ENCODE measurements at regions not wholly inside any gene's neighbourhood (a gene's known extent, or its start where the extent isn't known, plus 50 kb on each side); places are given as distances from the start of the nearest gene placed in this dataset.

GRCh38 chr4:184921456-184921855, 95.7 kb upstream of the ACSL1 start:
- peaks cover 0 to 1% (median 0%) of the 10 kb centered on the region in 4 donors for H3K9me3 ChIP-seq (ENCODE audit: control insufficient read depth in 4 of 4, insufficient read depth in 3 of 4, low read length in 3 of 4)
- ATAC-seq (ENCODE audit: insufficient read depth, low FRiP score) (no peak), DNase-seq (no peak)
- H3K27ac ChIP-seq (ENCODE audit: low read depth in 1 of 2, low read length in 1 of 2) = no peak overlapping the region
- no peaks in the 10 kb centered on the region for H3K4me1 ChIP-seq (ENCODE audit: control insufficient read depth in 5 of 5, insufficient read depth in 5 of 5, low read length in 5 of 5)
- H3K27me3 ChIP-seq (ENCODE audit: control insufficient read depth in 3 of 3, insufficient read depth in 3 of 3, low read length in 2 of 3) = no peaks in the 10 kb centered on the region
- H3K4me3 ChIP-seq = no peak overlapping the region
- H3K9ac ChIP-seq (ENCODE audit: insufficient read depth in 1 of 2, low read length in 2 of 2) = no peak overlapping the region
- H3K36me3 ChIP-seq (ENCODE audit: control insufficient read depth in 4 of 4, insufficient read depth in 4 of 4, low read length in 4 of 4) = no peaks in the 10 kb centered on the region
- 94 to 96% methylated on average over 4 of the region's 4 CpGs for WGBS, 2 donors
- TF ChIP-seq, protein P1, sequence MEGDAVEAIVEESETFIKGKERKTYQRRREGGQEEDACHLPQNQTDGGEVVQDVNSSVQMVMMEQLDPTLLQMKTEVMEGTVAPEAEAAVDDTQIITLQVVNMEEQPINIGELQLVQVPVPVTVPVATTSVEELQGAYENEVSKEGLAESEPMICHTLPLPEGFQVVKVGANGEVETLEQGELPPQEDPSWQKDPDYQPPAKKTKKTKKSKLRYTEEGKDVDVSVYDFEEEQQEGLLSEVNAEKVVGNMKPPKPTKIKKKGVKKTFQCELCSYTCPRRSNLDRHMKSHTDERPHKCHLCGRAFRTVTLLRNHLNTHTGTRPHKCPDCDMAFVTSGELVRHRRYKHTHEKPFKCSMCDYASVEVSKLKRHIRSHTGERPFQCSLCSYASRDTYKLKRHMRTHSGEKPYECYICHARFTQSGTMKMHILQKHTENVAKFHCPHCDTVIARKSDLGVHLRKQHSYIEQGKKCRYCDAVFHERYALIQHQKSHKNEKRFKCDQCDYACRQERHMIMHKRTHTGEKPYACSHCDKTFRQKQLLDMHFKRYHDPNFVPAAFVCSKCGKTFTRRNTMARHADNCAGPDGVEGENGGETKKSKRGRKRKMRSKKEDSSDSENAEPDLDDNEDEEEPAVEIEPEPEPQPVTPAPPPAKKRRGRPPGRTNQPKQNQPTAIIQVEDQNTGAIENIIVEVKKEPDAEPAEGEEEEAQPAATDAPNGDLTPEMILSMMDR (IDR thresholded peaks at IDR 0.05; ENCODE audit: control extremely low read depth, extremely low read depth) = no peak

- no peak for DNase-seq
- ATAC-seq (ENCODE audit: insufficient read depth, low FRiP score) = no peak
- no peak overlapping the region for H3K4me3 ChIP-seq
- TF ChIP-seq, protein P1 (IDR thresholded peaks at IDR 0.05; ENCODE audit: control extremely low read depth, extremely low read depth) = no peak
- H3K4me1 ChIP-seq (ENCODE audit: control insufficient read depth in 5 of 5, insufficient read depth in 5 of 5, low read length in 5 of 5) = no peaks in the 10 kb centered on the region
- WGBS, 2 donors = 90% methylated on average over 3 of the region's 3 CpGs
- no peaks in the 10 kb centered on the region for H3K27me3 ChIP-seq (ENCODE audit: control insufficient read depth in 3 of 3, insufficient read depth in 3 of 3, low read length in 2 of 3)
- no peak overlapping the region for H3K27ac ChIP-seq (ENCODE audit: low read depth in 1 of 2, low read length in 1 of 2)
- H3K9ac ChIP-seq (ENCODE audit: insufficient read depth in 1 of 2, low read length in 2 of 2) = no peak overlapping the region
- H3K9me3 ChIP-seq (ENCODE audit: control insufficient read depth in 4 of 4, insufficient read depth in 3 of 4, low read length in 3 of 4) = peaks cover 0 to 1% (median 0%) of the 10 kb centered on the region in 4 donors
- H3K36me3 ChIP-seq (ENCODE audit: control insufficient read depth in 4 of 4, insufficient read depth in 4 of 4, low read length in 4 of 4) = no peaks in the 10 kb centered on the region
Observed at GRCh38 chr4:184922301-184922700, 96.0 kb upstream of the HELT start.

- peaks cover 0 to 1% (median 0%) of the 10 kb centered on the region in 4 donors for H3K9me3 ChIP-seq (ENCODE audit: control insufficient read depth in 4 of 4, insufficient read depth in 3 of 4, low read length in 3 of 4)
- no peak for ATAC-seq (ENCODE audit: insufficient read depth, low FRiP score)
- no peak overlapping the region for H3K9ac ChIP-seq (ENCODE audit: insufficient read depth in 1 of 2, low read length in 2 of 2)
- no peaks in the 10 kb centered on the region for H3K4me1 ChIP-seq (ENCODE audit: control insufficient read depth in 5 of 5, insufficient read depth in 5 of 5, low read length in 5 of 5)
- 69 to 77% methylated on average over 2 of the region's 2 CpGs for WGBS, 2 donors
- no peak overlapping the region for H3K4me3 ChIP-seq
- no peak overlapping the region for H3K27ac ChIP-seq (ENCODE audit: low read depth in 1 of 2, low read length in 1 of 2)
- TF ChIP-seq, protein P1 (IDR thresholded peaks at IDR 0.05; ENCODE audit: control extremely low read depth, extremely low read depth) = no peak
- H3K27me3 ChIP-seq (ENCODE audit: control insufficient read depth in 3 of 3, insufficient read depth in 3 of 3, low read length in 2 of 3) = no peaks in the 10 kb centered on the region
- H3K36me3 ChIP-seq (ENCODE audit: control insufficient read depth in 4 of 4, insufficient read depth in 4 of 4, low read length in 4 of 4) = no peaks in the 10 kb centered on the region
- DNase-seq = no peak
Observed at GRCh38 chr4:184924516-184924915, 93.8 kb upstream of the HELT start.

DNA sequence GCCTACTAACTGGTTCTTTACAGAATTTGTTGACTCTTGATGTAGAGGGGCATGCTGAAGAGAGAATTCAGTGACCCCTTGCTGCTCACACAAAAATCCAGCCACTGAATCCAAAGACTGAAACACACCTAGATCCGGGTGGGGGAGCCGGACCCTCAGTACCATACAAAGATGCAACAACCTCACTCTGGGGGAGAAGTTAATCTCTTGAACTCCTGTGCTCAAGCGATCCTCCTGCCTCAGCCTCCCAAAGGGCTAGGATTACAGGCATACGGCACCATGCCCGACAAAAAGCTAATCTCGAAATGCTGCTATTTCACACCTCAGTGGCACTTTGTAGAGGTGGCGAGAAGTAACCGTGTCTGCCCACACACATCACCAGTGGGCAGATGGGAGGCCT, 88.8 kb upstream of the HELT start:
- Histone ChIP-seq H3K9me3 (ENCODE audit: control insufficient read depth in 4 of 4, insufficient read depth in 3 of 4, low read length in 3 of 4) (no peaks in the 10 kb centered on the region), H3K27ac (ENCODE audit: low read depth in 1 of 2, low read length in 1 of 2) (no peak overlapping the region), H3K4me3 (no peak overlapping the region), H3K4me1 (ENCODE audit: control insufficient read depth in 5 of 5, insufficient read depth in 5 of 5, low read length in 5 of 5) (no peaks in the 10 kb centered on the region), H3K36me3 (ENCODE audit: control insufficient read depth in 4 of 4, insufficient read depth in 4 of 4, low read length in 4 of 4) (no peaks in the 10 kb centered on the region), H3K27me3 (ENCODE audit: control insufficient read depth in 3 of 3, insufficient read depth in 3 of 3, low read length in 2 of 3) (no peaks in the 10 kb centered on the region), H3K9ac (ENCODE audit: insufficient read depth in 1 of 2, low read length in 2 of 2) (no peak overlapping the region)
- no peak for DNase-seq
- ATAC-seq (ENCODE audit: insufficient read depth, low FRiP score) = no peak
- WGBS, 2 donors = 95% methylated on average over 8 of the region's 8 CpGs
- TF ChIP-seq, protein P1 (IDR thresholded peaks at IDR 0.05; ENCODE audit: control extremely low read depth, extremely low read depth) = no peak
